Bronchial epithelial cell (primary cell): ENCODE measurements at regions not wholly inside any gene's neighbourhood (a gene's known extent, or its start where the extent isn't known, plus 50 kb on each side); places are given as distances from the start of the nearest gene placed in this dataset.

ENCODE experiments used
- DNase-seq: peaks from one replicate; pipeline ENCODE4 v3.0.0-alpha.2; 2010; ENCODE audit warnings: low read depth
- FAIRE-seq: peaks from 2 replicates; lab custom pipeline; 2011; peaks lifted over from hg19 to GRCh38; lab: Jason Lieb, UNC
- H3K27me3 ChIP-seq: 2 replicates; pipeline ENCODE4 v1.5.1; 2011; ENCODE audit warnings: low read length; ENCODE audit not compliant: control insufficient read depth, insufficient read depth
- H3K36me3 ChIP-seq: 2 replicates; pipeline ENCODE4 v1.5.1; 2011; ENCODE audit warnings: low read length; ENCODE audit not compliant: control insufficient read depth, insufficient read depth
- H3K4me3 ChIP-seq: 2 replicates; pipeline ENCODE4 v1.5.1; 2011; ENCODE audit warnings: mild to moderate bottlenecking, low read depth, low read length, control low read depth
- TF ChIP-seq, protein P1 (sequence below): IDR thresholded peaks from 2 replicates; pipeline ENCODE4 v1.5.1; 2011; ENCODE audit warnings: mild to moderate bottlenecking, moderate library complexity, low read length, control low read depth, inconsistent platforms; ENCODE audit not compliant: insufficient read depth, severe bottlenecking

- H3K36me3 ChIP-seq = no peaks in the 10 kb centered on the region
- H3K27me3 ChIP-seq = no peaks in the 10 kb centered on the region
- TF ChIP-seq, protein P1, sequence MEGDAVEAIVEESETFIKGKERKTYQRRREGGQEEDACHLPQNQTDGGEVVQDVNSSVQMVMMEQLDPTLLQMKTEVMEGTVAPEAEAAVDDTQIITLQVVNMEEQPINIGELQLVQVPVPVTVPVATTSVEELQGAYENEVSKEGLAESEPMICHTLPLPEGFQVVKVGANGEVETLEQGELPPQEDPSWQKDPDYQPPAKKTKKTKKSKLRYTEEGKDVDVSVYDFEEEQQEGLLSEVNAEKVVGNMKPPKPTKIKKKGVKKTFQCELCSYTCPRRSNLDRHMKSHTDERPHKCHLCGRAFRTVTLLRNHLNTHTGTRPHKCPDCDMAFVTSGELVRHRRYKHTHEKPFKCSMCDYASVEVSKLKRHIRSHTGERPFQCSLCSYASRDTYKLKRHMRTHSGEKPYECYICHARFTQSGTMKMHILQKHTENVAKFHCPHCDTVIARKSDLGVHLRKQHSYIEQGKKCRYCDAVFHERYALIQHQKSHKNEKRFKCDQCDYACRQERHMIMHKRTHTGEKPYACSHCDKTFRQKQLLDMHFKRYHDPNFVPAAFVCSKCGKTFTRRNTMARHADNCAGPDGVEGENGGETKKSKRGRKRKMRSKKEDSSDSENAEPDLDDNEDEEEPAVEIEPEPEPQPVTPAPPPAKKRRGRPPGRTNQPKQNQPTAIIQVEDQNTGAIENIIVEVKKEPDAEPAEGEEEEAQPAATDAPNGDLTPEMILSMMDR = no peak
- DNase-seq (no peak), FAIRE-seq (no peak)
- no peak overlapping the region for H3K4me3 ChIP-seq
These were observed 348.1 kb downstream of the THBS2 start for GRCh38 chr6:168905451-168906090.

GRCh38 chr6:168903613-168904345 lies 349.9 kb downstream of the THBS2 start:
- TF ChIP-seq, protein P1 = no peak
- Histone ChIP-seq H3K27me3 (no peaks in the 10 kb centered on the region), H3K36me3 (no peaks in the 10 kb centered on the region), H3K4me3 (no peak overlapping the region)
- FAIRE-seq (no peak), DNase-seq (no peak)

- no peak for FAIRE-seq
- no peak for DNase-seq
These were observed 351.6 kb downstream of the THBS2 start for GRCh38 chr6:168902075-168902474.

DNA sequence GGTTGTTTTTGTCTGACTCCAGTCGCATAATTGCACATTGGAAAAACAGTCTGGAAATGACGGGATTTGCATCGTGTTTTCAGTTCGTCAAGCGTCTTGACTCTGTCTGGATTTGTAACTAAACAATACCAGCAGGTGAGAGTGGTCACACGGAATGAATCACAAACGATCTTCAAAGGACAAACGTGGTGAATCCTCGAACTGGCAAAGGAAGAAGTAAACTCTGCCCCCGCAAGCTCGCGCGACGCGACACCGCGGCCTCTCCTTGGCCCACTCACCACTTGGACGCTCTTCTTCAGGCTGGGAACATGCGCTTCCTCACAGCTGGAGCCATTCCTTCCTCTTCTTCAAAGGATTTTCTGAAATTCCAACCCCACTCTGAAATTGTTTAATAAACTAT lies 352.6 kb downstream of the THBS2 start:
- no peak overlapping the region for H3K4me3 ChIP-seq
- no peaks in the 10 kb centered on the region for H3K27me3 ChIP-seq
- TF ChIP-seq, protein P1 = no peak
- FAIRE-seq (no peak), DNase-seq (no peak)
- no peaks in the 10 kb centered on the region for H3K36me3 ChIP-seq

More at GRCh38 chr6:168902075-168902474, 351.6 kb downstream of the THBS2 start:
- no peaks in the 10 kb centered on the region for H3K27me3 ChIP-seq
- no peaks in the 10 kb centered on the region for H3K36me3 ChIP-seq
- TF ChIP-seq, protein P1 = no peak
- no peak overlapping the region for H3K4me3 ChIP-seq

- FAIRE-seq = no peak
- Histone ChIP-seq H3K4me3 (no peak overlapping the region), H3K27me3 (no peaks in the 10 kb centered on the region), H3K36me3 (no peaks in the 10 kb centered on the region)
- TF ChIP-seq, protein P1 = no peak
- DNase-seq = no peak
These were observed 357.3 kb downstream of the THBS2 start for GRCh38 chr6:168896321-168896720.
